Tibial nerve (tissue), 4 donors: ENCODE measurements at regions not wholly inside any gene's neighbourhood (a gene's known extent, or its start where the extent isn't known, plus 50 kb on each side); places are given as distances from the start of the nearest gene placed in this dataset.

ENCODE experiments used
- DNase-seq, 2 donors: peaks; one replicate each; pipeline ENCODE4 v3.0.0-alpha.2; 2019; ENCODE audit warnings: low spot score in 2 of 2
- H3K27ac ChIP-seq, 4 donors: fragments of 200-600 bp; sonication (generic) in 3 of 4; one replicate each; pipeline ENCODE4 v1.5.1; 2017 to 2019; ENCODE audit warnings: mild to moderate bottlenecking in 1 of 4
- H3K27me3 ChIP-seq, 2 donors: fragments of 200-600 bp; sonication (generic) in 1 of 2; one replicate each; pipeline versions ENCODE4 v1.5.1 to v1.6.0; 2017 to 2019
- H3K36me3 ChIP-seq, 3 donors: fragments of 200-600 bp; sonication (generic); one replicate each; pipeline ENCODE4 v1.5.1; 2018 to 2019
- H3K4me1 ChIP-seq, 4 donors: fragments of 200-600 bp; sonication (generic) in 3 of 4; one replicate each; pipeline ENCODE4 v1.5.1; 2017 to 2019
- H3K4me3 ChIP-seq, 4 donors: fragments of 200-600 bp; sonication (generic) in 3 of 4; one replicate each; pipeline ENCODE4 v1.5.1; 2017 to 2019; ENCODE audit warnings: mild to moderate bottlenecking in 1 of 4, moderate library complexity in 1 of 4
- H3K9me3 ChIP-seq, 4 donors: fragments of 200-600 bp; sonication (generic) in 3 of 4; one replicate each; pipeline ENCODE4 v1.5.1; 2017 to 2019
- EP300 ChIP-seq, 2 donors: sonication (generic); formaldehyde crosslinking; IDR thresholded peaks; one replicate each; pipeline ENCODE4 v1.6.1; 2017; ENCODE audit warnings: antibody characterized with exemption in 2 of 2, mild to moderate bottlenecking in 1 of 2
- POLR2A ChIP-seq, 2 donors: fragments of 450-650 bp; IDR thresholded peaks; one replicate each; pipeline ENCODE4 v1.6.1; 2017; ENCODE audit warnings: antibody characterized with exemption in 2 of 2, mild to moderate bottlenecking in 2 of 2, moderate library complexity in 2 of 2
- WGBS, 2 donors: methylation state at CpG; one replicate each; pipeline ENCODE4 v1.1.5; 2018; 5-methylcytosine and 5-hydroxymethylcytosine counted together
- TF ChIP-seq, protein P1 (sequence below), 5 experiments: fragments of 200-600 bp in 3 of 5; fragments of 450-650 bp in 2 of 5; sonication (generic) in 3 of 5; IDR thresholded peaks; one replicate each; pipeline ENCODE4 v1.5.1; 2016 to 2019; ENCODE audit warnings: antibody characterized with exemption in 5 of 5, mild to moderate bottlenecking in 3 of 5, moderate library complexity in 2 of 5

GRCh38 chr1:5428351-5428750 is 563.9 kb downstream of the NPHP4 start:
- no peak for TF ChIP-seq EP300 (IDR thresholded peaks at IDR 0.05)
- TF ChIP-seq, protein P1, sequence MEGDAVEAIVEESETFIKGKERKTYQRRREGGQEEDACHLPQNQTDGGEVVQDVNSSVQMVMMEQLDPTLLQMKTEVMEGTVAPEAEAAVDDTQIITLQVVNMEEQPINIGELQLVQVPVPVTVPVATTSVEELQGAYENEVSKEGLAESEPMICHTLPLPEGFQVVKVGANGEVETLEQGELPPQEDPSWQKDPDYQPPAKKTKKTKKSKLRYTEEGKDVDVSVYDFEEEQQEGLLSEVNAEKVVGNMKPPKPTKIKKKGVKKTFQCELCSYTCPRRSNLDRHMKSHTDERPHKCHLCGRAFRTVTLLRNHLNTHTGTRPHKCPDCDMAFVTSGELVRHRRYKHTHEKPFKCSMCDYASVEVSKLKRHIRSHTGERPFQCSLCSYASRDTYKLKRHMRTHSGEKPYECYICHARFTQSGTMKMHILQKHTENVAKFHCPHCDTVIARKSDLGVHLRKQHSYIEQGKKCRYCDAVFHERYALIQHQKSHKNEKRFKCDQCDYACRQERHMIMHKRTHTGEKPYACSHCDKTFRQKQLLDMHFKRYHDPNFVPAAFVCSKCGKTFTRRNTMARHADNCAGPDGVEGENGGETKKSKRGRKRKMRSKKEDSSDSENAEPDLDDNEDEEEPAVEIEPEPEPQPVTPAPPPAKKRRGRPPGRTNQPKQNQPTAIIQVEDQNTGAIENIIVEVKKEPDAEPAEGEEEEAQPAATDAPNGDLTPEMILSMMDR (IDR thresholded peaks at IDR 0.05) = no peak
- no peak for TF ChIP-seq POLR2A (IDR thresholded peaks at IDR 0.05)
- H3K27ac ChIP-seq = no peak overlapping the region
- H3K27me3 ChIP-seq = peaks cover 0 to 27% of the 10 kb centered on the region in 2 donors
- no peak for DNase-seq
- no peaks in the 10 kb centered on the region for H3K36me3 ChIP-seq
- H3K4me3 ChIP-seq = no peak overlapping the region
- peaks cover 0 to 2% (median 0%) of the 10 kb centered on the region in 4 donors for H3K4me1 ChIP-seq
- no peaks in the 10 kb centered on the region for H3K9me3 ChIP-seq
- WGBS, 2 donors = 63 to 64% methylated on average over 7 of the region's 7 CpGs

GRCh38 chr1:5427026-5427613 is 565.1 kb downstream of the NPHP4 start:
- peaks cover 0 to 35% of the 10 kb centered on the region in 2 donors for H3K27me3 ChIP-seq
- WGBS, 2 donors = 87 to 92% methylated on average over 8 to 9 of the region's 9 CpGs
- H3K27ac ChIP-seq = no peak overlapping the region
- no peak for DNase-seq
- no peaks in the 10 kb centered on the region for H3K36me3 ChIP-seq
- no peaks in the 10 kb centered on the region for H3K9me3 ChIP-seq
- H3K4me3 ChIP-seq = no peak overlapping the region
- TF ChIP-seq, protein P1 (IDR thresholded peaks at IDR 0.05) = no peak
- TF ChIP-seq EP300 (IDR thresholded peaks at IDR 0.05) = no peak
- TF ChIP-seq POLR2A (IDR thresholded peaks at IDR 0.05) = no peak
- peaks cover 0 to 4% (median 0%) of the 10 kb centered on the region in 4 donors for H3K4me1 ChIP-seq

GRCh38 chr1:5424802-5425703 is 567.2 kb downstream of the NPHP4 start:
- Histone ChIP-seq H3K4me3 (no peak overlapping the region), H3K4me1 (peaks cover 0 to 4% (median 0%) of the 10 kb centered on the region in 4 donors), H3K27ac (no peak overlapping the region), H3K36me3 (no peaks in the 10 kb centered on the region), H3K27me3 (peaks cover 0 to 35% of the 10 kb centered on the region in 2 donors), H3K9me3 (no peaks in the 10 kb centered on the region)
- WGBS, 2 donors = 19 to 20% methylated on average over 19 of the region's 19 CpGs
- TF ChIP-seq, protein P1 (IDR thresholded peaks at IDR 0.05) = no peak
- TF ChIP-seq POLR2A (IDR thresholded peaks at IDR 0.05) = no peak
- no peak for TF ChIP-seq EP300 (IDR thresholded peaks at IDR 0.05)
- no peak for DNase-seq

DNA sequence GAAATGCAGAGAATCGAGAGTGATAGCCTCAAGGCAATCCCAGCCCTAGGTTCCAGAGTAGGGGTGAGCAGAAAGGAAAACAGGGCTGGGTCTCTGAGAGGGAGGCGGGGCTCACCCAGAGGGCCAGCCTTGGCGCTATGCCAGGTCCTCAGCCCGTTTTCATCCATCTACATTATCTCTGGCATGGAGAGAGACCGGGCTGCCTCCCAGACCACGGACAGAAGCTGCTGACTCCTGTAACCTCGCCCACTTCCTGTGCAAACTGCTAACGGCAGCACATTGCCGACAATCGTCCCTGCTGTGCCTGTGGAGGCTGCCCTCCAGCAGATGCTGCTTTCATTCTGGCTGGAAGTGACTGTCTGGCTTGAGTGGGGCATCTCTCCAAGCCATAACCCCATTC is 569.1 kb downstream of the NPHP4 start:
- whole genome bisulfite sequencing, 2 donors = 11 to 16% methylated on average over 5 to 10 of the region's 10 CpGs
- TF ChIP-seq, protein P1 (IDR thresholded peaks at IDR 0.05) = no peak
- TF ChIP-seq POLR2A (IDR thresholded peaks at IDR 0.05) = no peak
- TF ChIP-seq EP300 (IDR thresholded peaks at IDR 0.05) = no peak
- H3K4me3 ChIP-seq = no peak overlapping the region
- peaks cover 0 to 31% of the 10 kb centered on the region in 2 donors for H3K27me3 ChIP-seq
- no peak for DNase-seq
- H3K4me1 ChIP-seq = peaks cover 0 to 4% (median 0%) of the 10 kb centered on the region in 4 donors
- no peak overlapping the region for H3K27ac ChIP-seq
- H3K9me3 ChIP-seq = no peaks in the 10 kb centered on the region
- no peaks in the 10 kb centered on the region for H3K36me3 ChIP-seq

- no peak for DNase-seq
- Histone ChIP-seq H3K9me3 (no peaks in the 10 kb centered on the region), H3K27ac (no peak overlapping the region), H3K4me1 (peaks cover 0 to 4% (median 0%) of the 10 kb centered on the region in 4 donors), H3K36me3 (no peaks in the 10 kb centered on the region), H3K27me3 (peaks cover 0 to 13% of the 10 kb centered on the region in 2 donors), H3K4me3 (no peak overlapping the region)
- WGBS, 2 donors = 63 to 80% methylated on average over 4 of the region's 4 CpGs
- TF ChIP-seq, protein P1 (IDR thresholded peaks at IDR 0.05) = no peak
Measured at GRCh38 chr1:5419501-5419900, 572.7 kb downstream of the NPHP4 start.
